OCI-LY7 (cell line): ENCODE measurements at regions not wholly inside any gene's neighbourhood (a gene's known extent, or its start where the extent isn't known, plus 50 kb on each side); places are given as distances from the start of the nearest gene placed in this dataset.

Source experiments
- CTCF ChIP-seq: fragments of 200-600 bp; sonication (generic); conservative IDR thresholded peaks from 2 replicates; pipeline ENCODE4 v1.5.1; 2014; ENCODE audit warnings: mild to moderate bottlenecking, antibody characterized with exemption, low read length, moderate library complexity, mixed read lengths
- EZH2phosphoT487 ChIP-seq: fragments of 200-600 bp; sonication (generic); IDR thresholded peaks from 2 replicates; pipeline ENCODE4 v1.6.1; 2018; ENCODE audit warnings: low read depth, borderline replicate concordance, mild to moderate bottlenecking, mixed run types, antibody characterized with exemption, low read length, moderate library complexity, mixed read lengths

- no peak for TF ChIP-seq CTCF
- no peak for TF ChIP-seq EZH2phosphoT487
These were observed 148.7 kb downstream of the RELL1 start for GRCh38 chr4:37537484-37537883.
